GM21619 (cell line): ENCODE measurements at regions not wholly inside any gene's neighbourhood (a gene's known extent, or its start where the extent isn't known, plus 50 kb on each side); places are given as distances from the start of the nearest gene placed in this dataset.
"Not testable (repeated sequence)": the region's sequence is repeated elsewhere in the genome, so short reads cannot be mapped to it uniquely, and the experiment has no call there.

Experiments used
- ATAC-seq: cut with Tn5 transposase; IDR thresholded peaks from one replicate; pipeline ENCODE4 v1.9.1; 2021; ENCODE audit not compliant: unreplicated experiment

DNA sequence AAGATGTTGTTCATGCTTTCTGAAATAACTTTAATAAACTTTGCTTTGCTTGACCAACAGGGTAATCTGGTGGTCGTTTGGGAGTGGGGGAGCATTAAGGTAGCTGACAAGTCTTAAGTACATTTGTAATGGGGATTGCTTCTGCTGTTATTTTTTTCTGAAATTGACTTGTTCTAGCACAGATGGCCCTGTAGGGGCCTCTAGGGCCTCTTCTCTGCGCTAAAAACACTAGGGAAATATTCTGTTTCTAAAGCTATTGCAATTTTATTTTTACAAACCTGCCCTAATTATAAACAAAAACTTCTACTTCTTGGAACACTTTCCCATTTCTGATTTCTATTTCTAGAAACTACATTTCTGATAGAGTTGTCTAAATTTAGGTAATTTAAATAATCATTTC, 191.3 kb upstream of the KCNJ3 start:
- no peak for ATAC-seq

DNA sequence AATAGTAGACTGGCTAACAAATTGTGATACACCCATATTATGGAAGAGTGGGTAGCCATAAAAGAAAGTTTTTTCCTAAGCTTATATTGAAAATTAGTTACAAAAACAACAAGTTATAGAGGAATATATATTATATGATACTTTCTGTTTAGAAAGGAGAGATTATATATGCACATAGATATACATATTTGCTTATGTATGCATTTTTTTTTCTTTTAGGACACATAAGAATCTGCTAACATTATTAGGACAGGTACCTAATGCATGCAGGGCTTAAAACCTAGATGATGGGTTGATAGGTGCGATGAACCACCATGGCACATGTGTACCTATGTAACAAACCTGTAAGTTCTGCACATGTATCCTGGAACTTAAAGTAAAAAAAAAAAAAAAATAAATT, 179.6 kb upstream of the KCNJ3 start:
- ATAC-seq, result no peak

DNA sequence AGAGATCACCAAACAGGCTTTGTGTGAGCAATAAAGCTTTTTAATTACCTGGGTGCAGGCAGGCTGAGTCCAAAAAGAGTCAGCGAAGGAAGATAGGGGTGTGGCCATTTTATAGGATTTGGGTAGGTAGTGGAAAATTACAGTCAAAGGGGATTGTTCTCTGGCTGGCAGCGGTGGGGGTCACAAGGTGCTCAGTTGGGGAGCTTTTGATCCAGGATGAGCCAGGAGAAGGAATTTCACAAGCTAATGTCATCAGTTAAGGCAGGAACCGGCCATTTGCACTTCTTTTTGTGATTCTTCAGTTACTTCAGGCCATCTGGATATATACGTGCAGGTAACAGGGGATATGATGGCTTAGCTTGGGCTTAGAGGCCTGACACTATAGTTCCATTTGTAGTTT, 177.5 kb upstream of the KCNJ3 start:
- ATAC-seq, result not testable (repeated sequence)

DNA sequence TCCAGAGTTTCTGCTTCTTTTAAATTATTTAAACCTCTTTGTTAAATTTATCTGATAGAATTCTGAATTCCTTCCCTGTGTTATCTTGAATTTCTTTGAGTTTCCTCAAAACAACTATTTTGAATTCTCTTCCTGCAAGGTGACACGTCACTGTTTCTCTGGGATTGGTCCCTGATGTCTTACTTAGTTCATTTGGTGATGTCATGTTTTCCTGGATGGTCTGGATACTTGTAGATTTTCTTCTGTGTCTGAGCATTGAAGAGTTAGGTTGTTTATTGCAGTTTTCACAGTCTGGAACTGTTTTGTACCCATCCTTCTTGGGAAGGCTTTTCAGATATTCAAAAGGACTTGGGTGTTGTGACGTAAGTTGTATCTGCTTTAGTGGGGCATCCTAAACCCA, 172.3 kb upstream of the KCNJ3 start:
- ATAC-seq, result no peak

DNA sequence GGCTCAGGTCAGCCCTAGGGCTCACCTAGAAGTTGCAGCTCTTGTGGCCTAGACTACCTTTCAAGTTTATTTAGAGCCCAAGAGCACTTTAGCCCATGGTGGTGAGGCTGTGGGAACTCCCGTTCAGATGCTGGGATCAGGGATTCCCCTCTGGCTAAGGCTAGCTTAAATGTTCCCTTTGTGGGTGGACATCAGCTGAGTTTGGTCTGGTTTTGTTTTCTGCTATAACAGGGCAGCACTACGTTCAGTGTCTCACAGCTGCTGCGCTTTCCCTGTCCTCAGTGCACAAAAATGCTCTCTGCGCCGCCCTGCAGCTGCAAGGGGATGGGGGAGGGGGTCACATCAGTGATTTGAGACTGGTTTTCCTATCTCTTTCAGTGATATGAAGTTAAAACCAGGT, 170.5 kb upstream of the KCNJ3 start:
- ATAC-seq, result no peak

DNA sequence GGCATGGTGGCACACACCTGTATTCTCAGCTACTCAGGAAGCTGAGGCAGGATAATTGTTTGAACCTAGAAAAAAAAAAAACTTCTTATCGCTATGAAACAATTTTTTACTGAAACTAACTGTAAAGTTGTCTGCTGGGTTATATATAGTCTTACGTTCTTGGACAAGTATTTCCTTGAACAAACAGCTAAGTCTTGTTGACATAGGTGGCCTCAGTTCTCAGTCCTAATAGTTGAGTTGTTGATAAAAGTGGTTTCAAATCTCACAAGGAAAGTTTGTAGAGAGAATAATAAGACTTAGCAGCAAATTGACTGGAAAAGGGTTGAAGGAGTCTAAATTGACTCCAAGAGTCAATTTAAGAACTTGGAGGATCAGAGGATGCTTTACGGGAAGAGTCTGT, 166.5 kb upstream of the KCNJ3 start:
- no peak for ATAC-seq

DNA sequence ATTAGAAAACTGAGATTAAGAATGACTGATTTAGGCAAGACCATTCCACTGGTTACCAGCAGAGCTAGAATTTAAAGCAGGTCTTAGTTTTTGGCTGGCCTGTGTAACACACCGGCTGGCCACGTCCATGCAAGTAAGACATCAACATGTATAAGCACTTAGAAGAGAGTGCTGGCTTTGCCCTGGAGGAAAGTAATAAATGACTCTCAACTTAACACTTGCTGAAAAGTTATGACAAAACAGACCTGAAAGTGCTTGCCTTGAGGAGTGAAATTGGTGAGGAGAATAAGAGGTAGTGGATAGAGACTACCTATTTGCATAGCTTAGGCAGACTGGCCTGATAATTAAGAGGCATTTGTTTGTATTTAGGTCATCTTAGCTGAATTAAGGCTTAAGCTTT, 165.7 kb upstream of the KCNJ3 start:
- no peak for ATAC-seq

DNA sequence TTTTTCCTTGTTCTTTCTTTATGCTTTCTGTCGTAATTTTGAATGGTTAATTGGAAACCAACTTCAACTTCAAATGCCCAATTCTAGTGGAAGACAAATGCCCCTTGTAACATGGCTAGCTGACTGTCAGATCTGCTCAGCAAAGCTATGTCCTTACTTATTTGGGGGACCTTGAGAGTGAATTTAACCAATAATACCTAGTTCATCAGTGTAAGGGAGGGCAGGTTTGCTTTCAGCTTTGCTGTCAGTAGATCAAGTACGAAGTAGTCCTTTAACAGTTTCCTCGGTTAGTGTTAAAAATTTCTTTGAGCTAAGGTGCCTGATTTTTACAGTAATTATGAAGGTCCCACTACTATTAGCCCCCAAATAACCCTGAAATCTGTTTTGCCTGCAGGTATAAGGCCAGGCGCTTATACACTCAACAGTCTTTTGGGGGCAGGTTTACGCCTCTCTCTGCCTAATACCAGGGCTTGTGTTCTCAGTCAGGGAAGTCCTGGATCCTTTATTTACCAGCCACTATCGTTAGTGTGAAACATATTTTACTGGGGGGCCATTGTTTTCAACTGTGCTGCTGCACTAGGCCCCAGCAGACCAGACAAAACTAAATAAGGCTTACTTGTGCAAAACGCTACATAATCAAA, 165.1 kb upstream of the KCNJ3 start:
- ATAC-seq, result no peak

DNA sequence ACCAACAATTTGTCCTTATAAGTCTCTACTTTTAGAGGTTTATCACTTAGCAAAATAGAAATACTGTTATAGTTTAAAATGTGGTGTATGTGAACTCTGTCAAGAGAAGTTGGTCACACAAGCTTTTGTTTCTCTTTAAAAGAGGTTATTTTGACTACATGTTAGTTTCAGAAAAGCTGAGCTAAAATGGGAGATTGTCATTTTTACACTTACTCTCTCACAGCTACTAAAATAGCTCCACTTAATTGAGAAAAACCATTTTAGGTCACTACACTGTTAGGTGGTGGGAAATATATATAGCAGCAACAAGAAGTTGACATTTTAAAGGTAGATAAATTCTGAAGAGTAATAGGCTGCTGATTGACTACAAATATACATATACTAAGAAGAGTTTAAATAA, 161.5 kb upstream of the KCNJ3 start:
- ATAC-seq, result peak; percentile 62

DNA sequence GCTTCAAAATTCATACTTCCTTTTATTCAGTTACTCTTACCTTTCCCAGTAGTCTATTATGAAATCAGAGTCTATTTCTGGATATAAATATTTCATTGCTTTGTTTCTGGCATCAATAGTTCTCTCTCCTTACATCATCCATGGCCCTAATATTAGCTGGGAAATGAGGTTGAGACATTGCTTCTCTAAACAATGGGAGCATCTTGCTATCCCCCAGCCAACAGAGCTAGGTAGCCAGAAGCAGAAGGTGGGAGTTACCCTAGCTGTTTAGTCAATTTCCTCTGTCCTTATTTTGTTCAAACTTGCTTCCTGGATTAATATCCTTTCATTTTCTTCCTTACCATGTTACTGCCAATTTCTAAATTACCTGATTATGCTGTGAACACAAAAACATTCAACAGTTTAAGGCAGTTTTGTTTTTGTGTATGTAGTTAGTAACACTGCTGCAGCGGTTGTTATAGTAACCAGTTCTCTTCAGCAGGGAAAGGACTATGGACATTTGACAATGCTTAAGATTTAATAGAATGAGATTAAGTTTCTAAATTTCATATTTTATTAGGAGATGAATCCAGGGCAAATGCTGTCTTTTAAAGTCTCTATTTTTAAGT, 160.5 kb upstream of the KCNJ3 start:
- no peak for ATAC-seq

DNA sequence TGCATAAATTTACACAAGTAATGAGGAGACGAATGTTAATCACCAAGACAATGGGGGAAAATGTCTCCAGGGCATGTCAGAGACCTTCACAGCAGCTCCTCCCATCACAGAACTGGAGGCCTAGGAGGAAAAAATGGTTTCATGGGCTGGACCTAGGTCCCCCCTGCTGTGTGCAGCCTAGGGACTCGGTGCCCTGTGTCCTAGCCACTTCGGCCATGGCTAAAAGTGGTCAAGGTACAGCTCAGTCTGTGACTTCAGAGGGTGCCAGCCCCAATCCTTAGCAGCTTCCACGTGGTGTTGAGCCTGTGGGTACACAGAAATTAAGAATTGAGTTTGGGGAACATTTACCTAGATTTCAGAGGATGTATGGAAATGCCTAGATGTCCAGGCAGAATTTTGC, 152.2 kb upstream of the KCNJ3 start:
- no peak for ATAC-seq

DNA sequence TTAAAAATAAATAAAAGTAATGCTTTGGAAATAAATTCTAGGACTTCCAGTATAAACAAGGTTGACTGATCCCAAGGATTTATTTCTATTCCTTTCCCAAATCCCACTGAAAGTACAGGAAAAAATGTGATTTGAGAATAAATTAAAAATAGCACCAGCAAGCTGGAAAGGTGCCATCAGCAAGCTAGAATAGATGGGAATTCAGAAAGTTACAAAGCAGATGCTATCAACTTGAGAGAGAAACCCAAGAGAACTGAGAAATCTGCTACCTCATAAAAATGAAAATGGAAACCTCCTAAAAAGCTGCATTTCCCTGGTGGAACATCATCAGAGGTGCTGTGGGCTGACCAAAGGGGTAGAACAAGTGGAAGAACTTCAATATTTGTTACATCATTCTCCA, 148.6 kb upstream of the KCNJ3 start:
- no peak for ATAC-seq

DNA sequence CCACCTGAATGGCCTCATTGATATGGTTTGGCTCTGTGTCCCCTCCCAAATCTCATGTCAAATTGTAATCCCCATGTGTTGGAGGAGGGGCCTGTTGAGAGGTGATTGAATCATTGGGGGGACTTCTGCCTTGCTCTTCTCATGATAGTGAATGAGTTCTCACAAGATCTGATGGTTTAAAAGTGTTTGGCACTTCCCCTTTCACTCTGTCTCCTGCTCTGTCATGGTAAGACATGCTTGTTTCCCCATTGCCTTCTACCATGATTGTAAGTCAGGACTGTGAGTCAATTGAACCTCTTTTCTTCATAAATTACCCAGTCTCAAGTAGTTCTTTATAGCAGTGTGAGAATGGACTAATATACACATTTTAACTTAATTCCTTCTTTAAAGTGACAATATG, 146.8 kb upstream of the KCNJ3 start:
- ATAC-seq, result no peak

DNA sequence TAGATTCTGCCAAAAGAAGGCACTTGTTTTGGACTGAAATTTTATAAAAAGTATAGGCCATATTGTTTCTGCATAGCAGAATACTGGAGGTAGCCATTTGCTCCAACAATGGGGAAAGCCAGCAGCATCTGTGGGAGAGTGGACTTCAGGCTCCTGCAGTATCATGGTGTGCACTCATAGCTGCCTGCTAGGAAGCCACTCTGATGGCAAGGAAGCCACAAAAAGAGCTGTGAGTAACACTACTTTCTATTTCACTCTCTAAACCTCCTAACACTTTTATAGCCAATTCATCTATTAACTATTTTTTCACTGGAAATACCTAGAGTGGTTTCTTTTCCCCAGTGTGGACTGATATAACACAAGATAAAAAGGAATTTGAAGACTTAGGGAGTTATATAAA, 144.4 kb upstream of the KCNJ3 start:
- peak; percentile 58 for ATAC-seq

DNA sequence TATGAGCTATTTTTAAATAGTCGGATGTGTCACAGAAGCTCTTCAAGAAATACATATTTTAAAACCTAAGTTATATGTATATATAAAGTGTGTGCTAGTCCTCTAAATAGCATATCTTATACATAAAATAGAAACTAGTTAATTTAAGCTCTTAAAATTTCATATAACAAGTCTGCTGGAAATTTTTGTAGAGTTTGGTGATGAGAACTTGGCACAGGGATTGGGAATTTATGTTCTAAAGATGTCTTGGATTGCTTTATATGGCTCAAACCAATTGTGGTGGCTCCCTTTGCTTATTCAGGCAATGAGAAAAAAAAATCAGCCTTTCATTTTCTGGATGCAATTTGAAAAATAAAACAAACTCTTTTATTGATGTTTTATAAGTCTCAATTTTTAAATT, 142.8 kb upstream of the KCNJ3 start:
- no peak for ATAC-seq

DNA sequence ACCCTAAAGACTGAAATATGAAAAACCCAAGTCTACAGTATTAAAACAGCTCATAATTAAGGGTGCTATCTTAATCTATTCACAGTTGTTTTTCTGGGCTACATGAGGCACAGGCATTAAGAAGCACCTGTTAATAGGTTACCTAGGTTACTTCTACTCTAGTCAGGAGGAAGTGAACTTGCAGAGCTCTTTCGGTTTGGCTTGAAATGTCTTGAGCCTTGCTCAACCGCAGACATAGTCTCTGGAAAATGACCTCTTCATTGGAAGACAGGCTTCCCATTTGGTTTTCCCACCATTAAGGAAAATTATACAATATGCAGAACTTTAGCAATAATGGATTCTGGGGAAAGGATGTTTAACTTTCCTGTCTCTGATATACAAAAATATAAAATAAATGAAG, 142.3 kb upstream of the KCNJ3 start:
- ATAC-seq, result no peak

DNA sequence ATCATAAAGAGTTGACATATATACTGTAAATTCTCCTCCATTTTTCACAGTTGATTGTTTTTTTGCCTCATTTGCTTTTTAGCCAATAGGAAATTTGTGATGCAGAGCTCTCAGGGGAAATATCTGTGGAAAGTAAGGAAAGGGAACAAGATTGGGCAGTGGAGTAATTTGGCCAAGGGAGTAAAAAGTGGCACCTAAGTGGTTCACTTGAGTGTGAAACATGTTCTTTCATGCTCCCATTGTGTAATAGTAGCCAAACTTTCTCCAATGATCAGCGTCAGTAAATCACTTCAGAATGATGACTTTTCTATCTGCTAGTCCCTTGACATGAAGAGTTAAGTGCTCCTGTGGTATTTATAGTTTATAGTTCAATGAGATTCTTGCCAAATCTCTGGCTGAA, 141.9 kb upstream of the KCNJ3 start:
- ATAC-seq, result no peak

DNA sequence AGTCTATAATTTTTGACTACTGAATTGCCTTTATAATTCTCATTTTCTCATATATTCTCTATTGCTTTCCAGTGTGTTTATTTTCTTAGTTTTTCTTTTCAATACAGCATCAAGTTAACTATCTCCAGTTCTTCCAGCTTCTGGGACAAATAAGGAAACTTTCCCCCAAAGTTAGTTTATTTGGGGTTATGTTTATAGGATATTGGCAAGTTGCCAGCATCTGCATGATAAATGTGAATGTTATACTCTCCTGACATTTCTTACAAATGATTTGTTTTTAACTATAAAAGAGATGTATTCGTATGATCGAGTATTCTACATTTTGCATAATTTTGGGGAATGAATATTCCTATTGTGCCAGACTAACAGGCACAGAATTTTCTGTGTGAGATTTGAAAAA, 140.6 kb upstream of the KCNJ3 start:
- no peak for ATAC-seq

DNA sequence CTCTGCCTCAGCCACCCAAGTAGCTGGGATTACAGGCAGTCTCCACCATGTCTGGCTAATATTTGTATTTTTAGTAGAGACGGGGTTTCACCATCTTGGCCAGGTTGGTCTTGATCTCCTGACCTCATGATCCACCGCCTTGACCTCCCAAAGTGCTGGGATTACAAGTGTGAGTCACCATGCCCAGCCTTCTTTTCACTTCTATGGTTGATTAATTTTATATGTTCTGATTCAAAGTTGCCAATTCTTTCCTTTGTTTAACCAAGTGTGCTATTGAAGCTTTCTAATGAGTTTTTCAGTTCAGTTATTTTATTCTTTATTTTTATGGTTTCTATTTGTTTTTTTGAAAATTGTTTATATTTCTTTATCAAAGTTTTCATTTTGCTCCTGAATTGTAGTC, 133.1 kb upstream of the KCNJ3 start:
- ATAC-seq, result no peak

DNA sequence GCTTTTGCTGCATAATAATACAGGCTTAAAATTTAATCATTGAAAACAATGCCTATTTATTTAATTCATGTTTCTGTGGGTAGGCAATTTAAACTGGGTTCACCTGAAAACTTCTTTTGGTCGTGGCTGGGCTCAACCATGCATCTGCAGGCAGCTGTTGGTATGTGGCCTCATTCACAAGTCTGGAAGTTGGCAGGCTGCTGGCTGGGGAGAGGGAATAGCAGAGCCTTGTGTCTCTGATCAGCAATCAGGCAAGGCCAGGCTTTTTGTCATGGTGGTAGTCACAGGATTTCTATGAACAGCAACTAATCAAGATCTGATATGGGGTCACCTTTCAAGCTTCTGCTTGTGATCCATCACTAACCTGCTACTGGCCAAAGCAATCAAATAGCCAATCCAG, 130.1 kb upstream of the KCNJ3 start:
- ATAC-seq, result no peak

DNA sequence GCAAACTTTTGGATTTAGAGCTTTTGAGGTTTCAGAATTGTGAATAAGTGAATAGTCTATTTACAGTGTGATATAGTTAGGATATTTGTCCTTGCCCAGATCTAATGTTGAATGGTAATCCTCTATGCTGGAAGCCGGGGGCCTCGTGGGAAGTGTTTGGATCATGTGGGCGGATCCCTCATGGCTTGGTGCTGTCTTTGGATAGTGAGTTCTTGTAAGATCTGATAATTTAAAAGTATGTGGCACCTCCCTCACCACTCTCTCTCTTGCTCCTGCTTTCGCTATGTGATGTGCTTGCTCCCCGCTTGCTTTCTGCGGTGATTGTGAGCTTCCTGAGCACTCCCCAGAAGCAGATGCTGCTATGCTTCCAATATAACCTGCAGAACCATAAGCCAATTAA, 128.0 kb upstream of the KCNJ3 start:
- no peak for ATAC-seq

DNA sequence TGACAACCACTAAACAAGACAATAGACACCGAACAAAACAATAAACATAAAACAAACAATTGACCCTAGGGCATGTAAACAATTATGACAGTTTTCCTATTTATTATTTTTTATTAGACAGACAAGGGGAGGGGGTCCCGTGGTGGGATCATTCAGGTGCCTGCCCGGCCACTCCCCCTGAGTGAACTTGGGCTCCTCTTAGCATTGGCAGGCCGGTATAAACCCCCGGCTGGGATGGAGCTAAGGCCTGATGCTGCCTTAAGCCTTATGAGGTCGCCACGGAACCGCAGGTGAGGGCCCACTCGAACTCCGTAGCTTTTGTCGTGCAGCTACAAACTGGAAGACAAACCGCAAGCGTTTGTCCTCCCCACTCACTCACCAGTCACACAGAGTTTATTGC, 121.8 kb upstream of the KCNJ3 start:
- ATAC-seq, result not testable (repeated sequence)

DNA sequence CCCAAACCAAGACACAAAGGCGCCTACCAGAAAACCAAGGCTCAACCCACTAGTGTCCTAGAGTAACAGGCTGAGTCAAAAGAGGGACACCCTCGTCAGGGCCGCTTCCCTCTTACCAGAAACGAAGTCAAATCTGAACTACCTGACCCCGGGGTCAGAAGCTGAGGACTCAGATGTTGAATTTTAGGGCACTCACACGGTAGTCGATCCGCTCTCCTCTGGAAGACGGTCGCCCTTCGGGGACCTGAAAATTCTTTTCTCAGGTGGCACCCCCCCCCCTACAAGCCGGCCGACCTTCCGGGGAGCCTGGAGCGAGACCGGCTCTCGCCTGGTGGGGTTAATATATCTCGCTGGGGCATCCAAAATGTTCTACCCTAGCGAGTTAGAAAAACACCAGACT, 121.1 kb upstream of the KCNJ3 start:
- no peak for ATAC-seq
